DOHH2 (cell line): ENCODE measurements at regions not wholly inside any gene's neighbourhood (a gene's known extent, or its start where the extent isn't known, plus 50 kb on each side); places are given as distances from the start of the nearest gene placed in this dataset.

ENCODE experiments used
- H3F3A ChIP-seq: fragments of 200-600 bp; sonication (generic), shearing (Covaris generic); 2 replicates; pipeline ENCODE4 v1.6.0; 2016; ENCODE audit warnings: antibody characterized with exemption, mild to moderate bottlenecking; ENCODE audit not compliant: control insufficient read depth, insufficient read depth
- H3K27ac ChIP-seq: fragments of 200-600 bp; sonication (generic); 2 replicates; pipeline ENCODE4 v1.5.1; 2014; ENCODE audit warnings: low read depth, mild to moderate bottlenecking, low read length, moderate library complexity
- H3K27me3 ChIP-seq: fragments of 200-600 bp; sonication (generic); 2 replicates; pipeline ENCODE4 v1.6.1; 2014; ENCODE audit warnings: mild to moderate bottlenecking, low read length, mixed read lengths; ENCODE audit not compliant: control insufficient read depth
- H3K36me3 ChIP-seq: fragments of 200-600 bp; sonication (generic); 2 replicates; pipeline ENCODE4 v1.6.1; 2014; ENCODE audit warnings: mild to moderate bottlenecking, low read length, moderate library complexity, mixed read lengths; ENCODE audit not compliant: control insufficient read depth
- H3K4me1 ChIP-seq: fragments of 200-600 bp; sonication (generic); 2 replicates; pipeline ENCODE4 v1.6.1; 2014; ENCODE audit warnings: mild to moderate bottlenecking, low read length, mixed read lengths; ENCODE audit not compliant: control insufficient read depth
- H3K4me2 ChIP-seq: fragments of 200-600 bp; sonication (generic); 2 replicates; pipeline ENCODE4 v1.6.0; 2014; ENCODE audit warnings: mild to moderate bottlenecking, low read length, moderate library complexity
- H3K4me3 ChIP-seq: fragments of 200-600 bp; sonication (generic); 2 replicates; pipeline ENCODE4 v1.5.1; 2014; ENCODE audit warnings: mild to moderate bottlenecking, low read length, mixed read lengths
- H3K79me2 ChIP-seq: fragments of 200-600 bp; sonication (generic); 2 replicates; pipeline ENCODE4 v1.6.1; 2014; ENCODE audit warnings: mild to moderate bottlenecking, low read length, mixed read lengths; ENCODE audit not compliant: control insufficient read depth
- H3K9me2 ChIP-seq: fragments of 200-600 bp; sonication (generic); replicated peaks from 2 replicates; pipeline ENCODE4 v1.6.1; 2014; ENCODE audit warnings: mild to moderate bottlenecking, low read length, mixed read lengths; ENCODE audit not compliant: control insufficient read depth
- H3K9me3 ChIP-seq: fragments of 200-600 bp; sonication (generic); 2 replicates; pipeline ENCODE4 v1.6.1; 2014; ENCODE audit warnings: antibody characterized with exemption, low read length, mixed read lengths; ENCODE audit not compliant: control insufficient read depth, insufficient read depth
- H4K20me1 ChIP-seq: fragments of 200-600 bp; sonication (generic); 2 replicates; pipeline ENCODE4 v1.6.0; 2014; ENCODE audit warnings: low read depth, mild to moderate bottlenecking, antibody characterized with exemption, low read length, moderate library complexity; ENCODE audit not compliant: control insufficient read depth, insufficient read depth
- EZH2phosphoT487 ChIP-seq: fragments of 200-600 bp; sonication (generic); IDR thresholded peaks from 2 replicates; pipeline ENCODE4 v1.6.1; 2017; ENCODE audit warnings: borderline replicate concordance, mild to moderate bottlenecking, antibody characterized with exemption, low read length, moderate library complexity, mixed read lengths
- TF ChIP-seq, protein P1 (sequence below): fragments of 200-600 bp; sonication (generic); IDR thresholded peaks from one replicate; pipeline ENCODE4 v1.5.1; 2014; ENCODE audit warnings: antibody characterized with exemption, mild to moderate bottlenecking, low read depth, low read length; ENCODE audit not compliant: poor library complexity, severe bottlenecking

DNA sequence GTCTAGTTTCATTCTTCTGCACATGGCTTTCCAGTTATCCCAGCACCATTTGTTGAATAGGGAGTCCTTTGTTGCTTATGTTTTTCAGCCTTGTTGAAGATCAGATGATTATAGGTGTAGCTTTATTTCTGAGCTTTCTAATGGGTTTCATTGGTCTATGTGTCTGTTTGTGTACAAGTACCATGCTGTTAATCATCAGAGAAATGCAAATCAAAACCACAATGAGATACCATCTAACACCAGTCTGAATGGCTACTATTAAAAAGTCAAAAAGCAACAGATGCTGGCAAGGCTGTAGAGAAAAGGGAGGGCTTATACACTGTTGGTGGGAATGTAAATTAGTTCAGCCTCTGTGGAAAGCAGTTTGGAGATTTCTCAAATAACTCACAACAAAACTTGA lies 321.5 kb upstream of the PTBP2 start:
- H3K36me3 ChIP-seq, result no peaks in the 10 kb centered on the region
- no peaks in the 10 kb centered on the region for H3K4me1 ChIP-seq
- no peaks in the 10 kb centered on the region for H4K20me1 ChIP-seq
- no peak overlapping the region for H3K4me2 ChIP-seq
- no peaks in the 10 kb centered on the region for H3K9me3 ChIP-seq
- TF ChIP-seq EZH2phosphoT487, result no peak
- TF ChIP-seq, protein P1, sequence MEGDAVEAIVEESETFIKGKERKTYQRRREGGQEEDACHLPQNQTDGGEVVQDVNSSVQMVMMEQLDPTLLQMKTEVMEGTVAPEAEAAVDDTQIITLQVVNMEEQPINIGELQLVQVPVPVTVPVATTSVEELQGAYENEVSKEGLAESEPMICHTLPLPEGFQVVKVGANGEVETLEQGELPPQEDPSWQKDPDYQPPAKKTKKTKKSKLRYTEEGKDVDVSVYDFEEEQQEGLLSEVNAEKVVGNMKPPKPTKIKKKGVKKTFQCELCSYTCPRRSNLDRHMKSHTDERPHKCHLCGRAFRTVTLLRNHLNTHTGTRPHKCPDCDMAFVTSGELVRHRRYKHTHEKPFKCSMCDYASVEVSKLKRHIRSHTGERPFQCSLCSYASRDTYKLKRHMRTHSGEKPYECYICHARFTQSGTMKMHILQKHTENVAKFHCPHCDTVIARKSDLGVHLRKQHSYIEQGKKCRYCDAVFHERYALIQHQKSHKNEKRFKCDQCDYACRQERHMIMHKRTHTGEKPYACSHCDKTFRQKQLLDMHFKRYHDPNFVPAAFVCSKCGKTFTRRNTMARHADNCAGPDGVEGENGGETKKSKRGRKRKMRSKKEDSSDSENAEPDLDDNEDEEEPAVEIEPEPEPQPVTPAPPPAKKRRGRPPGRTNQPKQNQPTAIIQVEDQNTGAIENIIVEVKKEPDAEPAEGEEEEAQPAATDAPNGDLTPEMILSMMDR, result no peak
- no peaks in the 10 kb centered on the region for H3F3A ChIP-seq
- H3K27ac ChIP-seq, result no peak overlapping the region
- H3K79me2 ChIP-seq, result no peaks in the 10 kb centered on the region
- H3K27me3 ChIP-seq, result no peaks in the 10 kb centered on the region
- no peaks in the 10 kb centered on the region for H3K9me2 ChIP-seq
- H3K4me3 ChIP-seq, result no peak overlapping the region

DNA sequence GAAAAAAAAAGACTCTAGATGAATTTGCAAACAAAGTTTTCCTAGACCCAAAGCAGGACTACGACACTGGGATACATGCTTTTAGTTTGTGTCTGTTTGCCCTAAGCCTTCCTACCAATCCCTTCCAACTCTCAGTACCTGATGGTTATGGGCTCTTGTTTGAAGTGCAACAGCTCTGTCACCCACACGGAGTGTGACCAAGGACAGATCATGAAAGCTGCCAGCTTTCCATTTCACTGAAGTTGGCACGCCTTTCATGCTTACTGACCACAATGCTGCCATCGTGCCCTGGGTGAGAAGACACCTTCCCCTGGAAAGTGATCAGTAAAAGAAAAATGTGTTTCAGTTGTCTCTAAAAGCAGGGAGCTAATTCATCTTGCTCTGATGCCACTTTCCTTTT lies 312.5 kb upstream of the PTBP2 start:
- H3K9me2 ChIP-seq, result no peaks in the 10 kb centered on the region
- no peak overlapping the region for H3K27ac ChIP-seq
- no peaks in the 10 kb centered on the region for H3K27me3 ChIP-seq
- no peak overlapping the region for H3K4me2 ChIP-seq
- H3F3A ChIP-seq, result no peaks in the 10 kb centered on the region
- no peaks in the 10 kb centered on the region for H3K4me1 ChIP-seq
- no peak overlapping the region for H3K4me3 ChIP-seq
- TF ChIP-seq, protein P1, result no peak
- no peak for TF ChIP-seq EZH2phosphoT487
- H3K36me3 ChIP-seq, result no peaks in the 10 kb centered on the region
- H4K20me1 ChIP-seq, result no peaks in the 10 kb centered on the region
- no peaks in the 10 kb centered on the region for H3K79me2 ChIP-seq
- H3K9me3 ChIP-seq, result no peaks in the 10 kb centered on the region

DNA sequence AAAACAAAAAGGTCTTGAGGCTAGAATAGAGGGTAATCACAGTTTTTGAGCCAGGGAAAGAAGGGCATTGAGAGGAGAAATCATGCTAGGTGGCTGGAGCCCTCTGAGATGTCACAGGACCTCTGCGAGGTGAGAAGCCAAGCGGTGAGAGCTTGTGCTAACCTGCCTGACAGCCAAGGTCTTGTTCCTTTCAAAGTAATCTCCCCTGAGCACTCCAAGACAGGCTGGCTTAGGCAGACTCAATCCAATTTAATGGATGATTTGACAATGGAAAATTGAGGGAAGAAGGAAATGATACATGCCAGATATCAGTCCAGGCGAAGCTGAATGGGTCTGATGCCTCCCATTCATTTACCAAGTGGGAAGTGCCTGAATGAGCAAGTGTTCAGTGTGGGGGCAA lies 311.9 kb upstream of the PTBP2 start:
- no peak overlapping the region for H3K27ac ChIP-seq
- no peak for TF ChIP-seq EZH2phosphoT487
- TF ChIP-seq, protein P1, result no peak
- no peaks in the 10 kb centered on the region for H3K9me3 ChIP-seq
- H3K4me2 ChIP-seq, result no peak overlapping the region
- no peaks in the 10 kb centered on the region for H3K27me3 ChIP-seq
- no peaks in the 10 kb centered on the region for H3K79me2 ChIP-seq
- no peaks in the 10 kb centered on the region for H4K20me1 ChIP-seq
- no peaks in the 10 kb centered on the region for H3F3A ChIP-seq
- H3K4me3 ChIP-seq, result no peak overlapping the region
- H3K4me1 ChIP-seq, result no peaks in the 10 kb centered on the region
- H3K9me2 ChIP-seq, result no peaks in the 10 kb centered on the region
- H3K36me3 ChIP-seq, result no peaks in the 10 kb centered on the region

DNA sequence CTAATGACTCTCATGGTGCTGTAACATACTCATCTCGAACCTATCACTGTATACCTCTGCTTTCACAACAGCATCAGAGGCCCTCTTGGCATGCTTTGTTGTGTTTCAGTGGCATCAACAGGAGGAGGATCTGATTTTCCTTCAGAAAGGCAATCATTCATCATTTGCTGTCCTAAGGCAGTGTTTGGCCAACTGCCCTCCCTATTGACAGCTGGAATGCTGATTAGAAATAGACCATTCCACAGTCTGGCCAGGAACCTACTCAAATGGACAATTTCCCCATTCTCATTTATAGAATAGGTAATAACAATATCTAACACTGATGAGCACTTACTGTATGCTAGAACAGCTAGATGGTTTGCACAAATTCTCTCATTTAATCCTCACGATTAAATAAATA lies 310.6 kb upstream of the PTBP2 start:
- Histone ChIP-seq H3K4me2 (no peak overlapping the region), H4K20me1 (no peaks in the 10 kb centered on the region), H3K27me3 (no peaks in the 10 kb centered on the region), H3K79me2 (no peaks in the 10 kb centered on the region), H3F3A (no peaks in the 10 kb centered on the region), H3K9me3 (no peaks in the 10 kb centered on the region), H3K36me3 (no peaks in the 10 kb centered on the region), H3K4me1 (no peaks in the 10 kb centered on the region), H3K4me3 (no peak overlapping the region), H3K27ac (no peak overlapping the region), H3K9me2 (no peaks in the 10 kb centered on the region)
- TF ChIP-seq, protein P1, result no peak
- TF ChIP-seq EZH2phosphoT487, result no peak
